Colonic mucosa (tissue), 4 donors: ENCODE measurements at regions not wholly inside any gene's neighbourhood (a gene's known extent, or its start where the extent isn't known, plus 50 kb on each side); places are given as distances from the start of the nearest gene placed in this dataset.
"Not testable (repeated sequence)": the region's sequence is repeated elsewhere in the genome, so short reads cannot be mapped to it uniquely, and the experiment has no call there.

Experiments
- DNase-seq: peaks from one replicate; pipeline ENCODE4 v3.0.0-alpha.2; 2020
- H3K27ac ChIP-seq: fragments of 200-600 bp; one replicate; pipeline ENCODE4 v1.8.0; 2021
- H3K27me3 ChIP-seq: fragments of 200-600 bp; one replicate; pipeline ENCODE4 v1.8.0; 2021
- H3K36me3 ChIP-seq: fragments of 200-600 bp; one replicate; pipeline ENCODE4 v1.8.0; 2021
- H3K4me1 ChIP-seq: fragments of 200-600 bp; one replicate; pipeline ENCODE4 v1.8.0; 2021; ENCODE audit warnings: mild to moderate bottlenecking
- H3K4me3 ChIP-seq: fragments of 200-600 bp; one replicate; pipeline ENCODE4 v1.8.0; 2021
- H3K9ac ChIP-seq, 2 donors: one replicate each; pipeline ENCODE4 v1.7.0; 2013; ENCODE audit warnings: control low read depth in 2 of 2, low read depth in 2 of 2, low read length in 2 of 2
- H3K9me3 ChIP-seq: fragments of 200-600 bp; one replicate; pipeline ENCODE4 v1.8.0; 2021
- intact Hi-C: fragments of 100-400 bp; cut with DNase I; formaldehyde crosslinking; loops from one replicate; pipeline ENCODE4 v1.14.1; 2022
- TF ChIP-seq, protein P1 (sequence below): fragments of 200-600 bp; IDR thresholded peaks from one replicate; pipeline ENCODE4 v1.8.0; 2022; ENCODE audit warnings: antibody characterized with exemption, mild to moderate bottlenecking
- donor health status: healthy.
- donor health status: DM: no; HTN: no; CAD: no.
- donor health status: DM: no; HTN: no; CAD: no.

DNA sequence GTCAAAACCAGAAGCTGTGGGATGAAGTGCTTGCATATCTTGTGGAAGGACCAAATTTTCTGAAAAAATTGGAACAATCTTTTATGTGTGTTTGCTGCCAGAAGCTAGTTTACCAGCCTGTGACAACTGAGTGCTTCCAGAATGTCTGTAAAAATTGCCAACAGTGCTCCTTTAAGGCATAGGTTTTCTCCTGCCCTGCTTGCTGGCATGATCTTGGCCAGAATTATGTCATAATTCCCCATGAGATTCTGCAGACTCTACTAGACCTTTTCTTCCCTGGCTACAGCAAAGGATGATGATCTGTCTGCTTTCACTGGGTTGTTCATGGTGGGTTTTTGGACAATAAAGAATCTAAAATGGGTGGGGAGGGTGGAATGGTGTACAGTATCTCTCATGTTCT, 196.3 kb upstream of the ZCCHC13 start:
- H3K27ac ChIP-seq = no peak overlapping the region
- no peaks in the 10 kb centered on the region for H3K36me3 ChIP-seq
- no peak overlapping the region for H3K4me3 ChIP-seq
- TF ChIP-seq, protein P1, sequence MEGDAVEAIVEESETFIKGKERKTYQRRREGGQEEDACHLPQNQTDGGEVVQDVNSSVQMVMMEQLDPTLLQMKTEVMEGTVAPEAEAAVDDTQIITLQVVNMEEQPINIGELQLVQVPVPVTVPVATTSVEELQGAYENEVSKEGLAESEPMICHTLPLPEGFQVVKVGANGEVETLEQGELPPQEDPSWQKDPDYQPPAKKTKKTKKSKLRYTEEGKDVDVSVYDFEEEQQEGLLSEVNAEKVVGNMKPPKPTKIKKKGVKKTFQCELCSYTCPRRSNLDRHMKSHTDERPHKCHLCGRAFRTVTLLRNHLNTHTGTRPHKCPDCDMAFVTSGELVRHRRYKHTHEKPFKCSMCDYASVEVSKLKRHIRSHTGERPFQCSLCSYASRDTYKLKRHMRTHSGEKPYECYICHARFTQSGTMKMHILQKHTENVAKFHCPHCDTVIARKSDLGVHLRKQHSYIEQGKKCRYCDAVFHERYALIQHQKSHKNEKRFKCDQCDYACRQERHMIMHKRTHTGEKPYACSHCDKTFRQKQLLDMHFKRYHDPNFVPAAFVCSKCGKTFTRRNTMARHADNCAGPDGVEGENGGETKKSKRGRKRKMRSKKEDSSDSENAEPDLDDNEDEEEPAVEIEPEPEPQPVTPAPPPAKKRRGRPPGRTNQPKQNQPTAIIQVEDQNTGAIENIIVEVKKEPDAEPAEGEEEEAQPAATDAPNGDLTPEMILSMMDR = no peak
- no peaks in the 10 kb centered on the region for H3K27me3 ChIP-seq
- no peak for DNase-seq
- intact Hi-C loops = no loop called here
- H3K9me3 ChIP-seq = no peaks in the 10 kb centered on the region
- no peaks in the 10 kb centered on the region for H3K4me1 ChIP-seq
- no peak overlapping the region for H3K9ac ChIP-seq

DNA sequence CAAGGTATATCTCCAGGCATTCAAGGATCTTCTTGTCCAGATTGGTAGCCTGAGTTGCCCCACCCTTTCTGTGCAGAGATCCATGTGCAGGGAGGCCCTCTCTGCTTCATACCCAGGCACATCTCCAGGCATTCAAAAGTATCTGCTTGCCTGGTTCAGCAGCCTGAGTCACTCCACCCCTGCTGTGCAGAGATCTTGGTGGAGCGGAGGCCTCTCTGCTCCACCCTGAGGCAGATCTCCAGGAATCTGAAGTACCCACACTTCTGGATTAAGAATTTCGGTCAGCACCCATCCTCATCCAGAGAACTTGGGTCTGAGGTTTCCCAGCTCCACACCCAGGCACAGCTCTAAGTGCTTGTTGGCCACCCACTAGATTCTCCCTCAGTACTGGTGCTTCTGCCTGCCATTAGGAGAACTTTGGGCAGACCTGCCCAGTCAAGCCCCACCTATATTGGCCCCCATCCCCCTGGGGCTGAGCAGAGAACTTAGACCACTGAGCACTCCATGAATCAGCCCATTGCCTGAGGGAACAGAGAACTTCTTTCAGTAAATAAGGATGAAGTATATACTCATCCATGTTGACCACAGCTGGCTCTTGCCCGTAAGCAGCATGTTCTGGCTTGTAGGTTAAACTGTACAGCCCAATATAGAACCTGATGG, 199.5 kb upstream of the ZCCHC13 start:
- no peak overlapping the region for H3K27ac ChIP-seq
- no peaks in the 10 kb centered on the region for H3K4me1 ChIP-seq
- H3K36me3 ChIP-seq = no peaks in the 10 kb centered on the region
- TF ChIP-seq, protein P1 = no peak
- intact Hi-C loops = no loop called here
- no peaks in the 10 kb centered on the region for H3K27me3 ChIP-seq
- H3K4me3 ChIP-seq = no peak overlapping the region
- H3K9me3 ChIP-seq = no peaks in the 10 kb centered on the region
- no peak for DNase-seq
- no peak overlapping the region for H3K9ac ChIP-seq

DNA sequence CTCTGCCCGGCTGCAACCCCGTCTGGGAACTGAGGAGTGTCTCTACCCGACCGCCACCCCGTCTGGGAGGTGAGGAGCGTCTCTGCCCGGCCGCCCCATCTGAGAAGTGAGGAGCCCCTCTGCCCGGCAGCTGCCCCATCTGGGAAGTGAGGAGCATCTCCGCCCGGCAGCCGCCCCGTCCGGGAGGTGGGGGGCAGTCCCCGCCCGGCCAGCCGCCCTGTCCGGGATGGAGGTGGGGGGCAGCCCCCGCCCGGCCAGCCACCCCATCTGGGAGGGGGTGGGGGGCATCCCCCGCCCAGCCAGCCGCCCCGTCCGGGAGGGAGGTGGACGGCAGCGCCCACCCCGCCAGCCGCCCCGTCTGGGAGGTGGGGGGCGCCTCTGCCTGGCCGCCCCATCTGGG, 205.6 kb upstream of the ZCCHC13 start:
- intact Hi-C loops, H3K27ac ChIP-seq, H3K4me1 ChIP-seq, H3K27me3 ChIP-seq, H3K9me3 ChIP-seq, DNase-seq, H3K9ac ChIP-seq, H3K4me3 ChIP-seq, H3K36me3 ChIP-seq: not testable (repeated sequence)

DNA sequence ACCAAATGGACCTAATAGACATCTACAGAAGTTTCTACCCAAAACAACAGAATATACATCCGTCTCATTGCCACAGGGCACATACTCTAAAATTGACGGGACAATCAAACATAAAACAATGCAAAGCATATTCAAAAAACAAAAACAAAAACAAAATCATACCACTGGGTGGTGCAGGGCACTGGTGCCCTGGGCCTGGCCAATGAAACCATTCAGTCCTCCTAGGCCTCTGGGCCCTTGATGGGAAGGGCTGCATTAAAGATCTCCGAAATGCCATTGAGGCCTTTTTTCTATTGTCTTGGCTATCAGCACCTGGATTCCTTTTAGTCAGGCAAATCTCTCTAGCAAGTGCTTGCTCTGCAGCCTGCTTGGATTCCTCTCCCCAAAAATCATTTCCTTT, 213.9 kb upstream of the ZCCHC13 start:
- H3K4me1 ChIP-seq = no peaks in the 10 kb centered on the region
- H3K36me3 ChIP-seq = no peaks in the 10 kb centered on the region
- no peaks in the 10 kb centered on the region for H3K9me3 ChIP-seq
- no peak overlapping the region for H3K27ac ChIP-seq
- no peak for DNase-seq
- no peak overlapping the region for H3K4me3 ChIP-seq
- H3K27me3 ChIP-seq = no peaks in the 10 kb centered on the region
- intact Hi-C loops = no loop called here
- TF ChIP-seq, protein P1 = no peak
- H3K9ac ChIP-seq = no peak overlapping the region

DNA sequence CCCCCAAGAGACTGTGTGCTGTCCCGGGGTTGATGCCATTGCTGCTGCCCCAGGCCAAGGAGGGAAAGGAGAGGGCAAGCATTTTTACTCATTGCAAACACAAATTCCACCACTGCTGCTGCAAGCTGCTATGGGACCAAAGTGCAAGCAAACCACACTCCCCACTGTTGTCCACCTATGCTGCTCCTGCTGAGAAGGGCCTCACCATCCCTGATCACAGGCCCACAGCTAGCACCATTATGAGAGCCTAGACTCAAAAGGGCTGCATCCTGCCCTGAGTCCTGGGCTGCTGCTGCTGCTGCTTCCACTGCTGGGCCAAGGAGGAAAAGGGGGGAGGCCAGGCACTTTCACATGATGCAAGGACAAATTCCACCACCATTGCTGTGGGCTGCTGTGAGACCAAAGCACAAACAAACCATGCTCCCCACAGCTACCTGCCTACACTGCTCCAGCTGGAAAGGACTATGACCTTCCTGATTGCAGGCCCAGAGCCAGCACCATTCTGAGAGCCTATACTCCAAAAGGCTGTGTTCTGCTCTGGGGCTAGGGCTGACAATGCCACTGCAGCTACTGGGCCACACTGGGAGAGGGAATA, 218.2 kb upstream of the ZCCHC13 start:
- H3K27ac ChIP-seq = no peak overlapping the region
- H3K36me3 ChIP-seq = no peaks in the 10 kb centered on the region
- H3K9ac ChIP-seq = no peak overlapping the region
- DNase-seq = no peak
- no peaks in the 10 kb centered on the region for H3K9me3 ChIP-seq
- TF ChIP-seq, protein P1 = no peak
- no peaks in the 10 kb centered on the region for H3K27me3 ChIP-seq
- no peaks in the 10 kb centered on the region for H3K4me1 ChIP-seq
- intact Hi-C loops = no loop called here
- no peak overlapping the region for H3K4me3 ChIP-seq

DNA sequence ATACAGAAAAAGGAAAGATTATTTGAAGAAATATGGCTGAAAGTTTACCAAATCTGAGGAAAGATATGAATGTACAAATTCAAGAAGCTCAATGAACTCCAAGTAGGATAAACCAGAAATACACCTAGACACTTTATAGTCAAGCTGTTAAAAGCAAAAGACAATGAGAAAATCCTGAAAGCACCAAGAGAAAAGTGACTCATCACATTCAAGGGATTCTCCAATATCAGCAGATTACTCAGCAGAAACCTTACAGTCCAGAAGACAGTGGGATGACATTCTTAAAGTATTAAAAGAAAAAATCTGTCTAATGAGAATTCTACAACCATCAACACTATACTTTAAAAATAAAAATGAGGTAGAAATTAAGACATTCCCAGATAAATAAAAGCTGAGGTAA, 223.8 kb upstream of the ZCCHC13 start:
- Histone ChIP-seq H3K4me3 (no peak overlapping the region), H3K9me3 (no peaks in the 10 kb centered on the region), H3K27me3 (no peaks in the 10 kb centered on the region), H3K36me3 (no peaks in the 10 kb centered on the region), H3K4me1 (no peaks in the 10 kb centered on the region), H3K27ac (no peak overlapping the region), H3K9ac (no peak overlapping the region)
- intact Hi-C loops = no loop called here
- DNase-seq = no peak
- TF ChIP-seq, protein P1 = no peak
